ENCODE measurements at regions not wholly inside any gene's neighbourhood (a gene's known extent, or its start where the extent isn't known, plus 50 kb on each side); places are given as distances from the start of the nearest gene placed in this dataset.

- H3K4me3 ChIP-seq (replicated peaks; ENCODE audit: low read depth, low read length) = no peak overlapping the region
- no peak for DNase-seq (ENCODE audit: extremely low read depth, low read depth)
- no peak for TF ChIP-seq CTCF (IDR thresholded peaks at IDR 0.05; ENCODE audit: low read depth, low read length, missing control alignments)
Measured at GRCh38 chr10:8726779-8727084, 672.2 kb downstream of the GATA3 start.

- no peak for DNase-seq (ENCODE audit: extremely low read depth, low read depth)
- H3K4me3 ChIP-seq (replicated peaks; ENCODE audit: low read depth, low read length) = no peak overlapping the region
- no peak for TF ChIP-seq CTCF (IDR thresholded peaks at IDR 0.05; ENCODE audit: low read depth, low read length, missing control alignments)
Measured at GRCh38 chr10:8731121-8732095, 676.9 kb downstream of the GATA3 start.

- no peak for DNase-seq (ENCODE audit: extremely low read depth, low read depth)
- H3K4me3 ChIP-seq (replicated peaks; ENCODE audit: low read depth, low read length) = no peak overlapping the region
- no peak for TF ChIP-seq CTCF (IDR thresholded peaks at IDR 0.05; ENCODE audit: low read depth, low read length, missing control alignments)
Measured at GRCh38 chr10:8738987-8739386, 684.5 kb downstream of the GATA3 start.

- H3K4me3 ChIP-seq (replicated peaks; ENCODE audit: low read depth, low read length) = no peak overlapping the region
- TF ChIP-seq CTCF (IDR thresholded peaks at IDR 0.05; ENCODE audit: low read depth, low read length, missing control alignments) = no peak
- no peak for DNase-seq (ENCODE audit: extremely low read depth, low read depth)
Measured at GRCh38 chr10:8752146-8752843, 697.8 kb downstream of the GATA3 start.

- no peak overlapping the region for H3K4me3 ChIP-seq (replicated peaks; ENCODE audit: low read depth, low read length)
- no peak for DNase-seq (ENCODE audit: extremely low read depth, low read depth)
- TF ChIP-seq CTCF (IDR thresholded peaks at IDR 0.05; ENCODE audit: low read depth, low read length, missing control alignments) = no peak
Measured at GRCh38 chr10:8758029-8758428, 703.5 kb downstream of the GATA3 start.

- no peak overlapping the region for H3K4me3 ChIP-seq (replicated peaks; ENCODE audit: low read depth, low read length)
- TF ChIP-seq CTCF (IDR thresholded peaks at IDR 0.05; ENCODE audit: low read depth, low read length, missing control alignments) = no peak
- no peak for DNase-seq (ENCODE audit: extremely low read depth, low read depth)
Measured at GRCh38 chr10:8766899-8767298, 712.4 kb downstream of the GATA3 start.
